ENCODE measurements at regions not wholly inside any gene's neighbourhood (a gene's known extent, or its start where the extent isn't known, plus 50 kb on each side); places are given as distances from the start of the nearest gene placed in this dataset.

DNA sequence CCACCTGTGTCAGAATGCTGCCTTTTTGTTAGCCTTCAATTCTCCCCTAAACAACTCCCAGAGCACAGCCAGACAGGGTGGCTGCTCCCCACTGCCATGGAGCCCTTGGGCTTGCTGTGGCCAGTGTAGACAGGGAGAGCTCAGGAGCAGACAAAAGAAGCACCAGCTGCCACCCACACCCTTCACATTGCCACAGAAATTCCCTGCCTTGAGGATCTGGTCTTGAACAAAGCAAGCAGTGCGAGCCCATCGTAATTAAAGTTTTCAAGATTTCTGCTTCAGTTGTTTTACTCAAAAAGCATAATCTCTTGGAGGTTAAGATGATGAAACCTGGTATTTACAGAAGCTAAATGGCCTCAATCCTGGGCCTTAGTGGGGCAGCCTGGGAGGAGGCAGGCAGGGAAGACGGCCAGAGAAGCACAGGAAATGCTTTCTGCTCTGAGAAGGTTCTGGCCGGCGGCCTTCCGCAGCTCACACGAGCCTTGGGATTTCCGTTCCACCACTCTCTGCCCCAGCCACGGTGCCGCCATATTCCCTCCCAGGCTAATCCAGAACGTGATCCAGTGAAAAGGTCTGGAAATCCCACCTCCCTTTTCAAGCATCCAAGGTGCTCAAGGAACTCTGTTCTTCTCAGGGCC, 535.2 kb downstream of the BCL11B start:
- DNase-seq (ENCODE audit: low spot score in 2 of 2), result peak in 1 of 2 donors; percentile 7
- Histone ChIP-seq H3K27ac (no peak overlapping the region), H3K9me3 (no peaks in the 10 kb centered on the region), H3K4me1 (no peaks in the 10 kb centered on the region), H3K27me3 (no peaks in the 10 kb centered on the region), H3K4me3 (no peak overlapping the region), H3K36me3 (no peaks in the 10 kb centered on the region)
- TF ChIP-seq, protein P1, sequence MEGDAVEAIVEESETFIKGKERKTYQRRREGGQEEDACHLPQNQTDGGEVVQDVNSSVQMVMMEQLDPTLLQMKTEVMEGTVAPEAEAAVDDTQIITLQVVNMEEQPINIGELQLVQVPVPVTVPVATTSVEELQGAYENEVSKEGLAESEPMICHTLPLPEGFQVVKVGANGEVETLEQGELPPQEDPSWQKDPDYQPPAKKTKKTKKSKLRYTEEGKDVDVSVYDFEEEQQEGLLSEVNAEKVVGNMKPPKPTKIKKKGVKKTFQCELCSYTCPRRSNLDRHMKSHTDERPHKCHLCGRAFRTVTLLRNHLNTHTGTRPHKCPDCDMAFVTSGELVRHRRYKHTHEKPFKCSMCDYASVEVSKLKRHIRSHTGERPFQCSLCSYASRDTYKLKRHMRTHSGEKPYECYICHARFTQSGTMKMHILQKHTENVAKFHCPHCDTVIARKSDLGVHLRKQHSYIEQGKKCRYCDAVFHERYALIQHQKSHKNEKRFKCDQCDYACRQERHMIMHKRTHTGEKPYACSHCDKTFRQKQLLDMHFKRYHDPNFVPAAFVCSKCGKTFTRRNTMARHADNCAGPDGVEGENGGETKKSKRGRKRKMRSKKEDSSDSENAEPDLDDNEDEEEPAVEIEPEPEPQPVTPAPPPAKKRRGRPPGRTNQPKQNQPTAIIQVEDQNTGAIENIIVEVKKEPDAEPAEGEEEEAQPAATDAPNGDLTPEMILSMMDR (IDR thresholded peaks at IDR 0.05), result no peak
- no peak for TF ChIP-seq EP300 (IDR thresholded peaks at IDR 0.05)
- TF ChIP-seq POLR2A (IDR thresholded peaks at IDR 0.05), result no peak
- WGBS, 2 donors, result 71 to 76% methylated on average over 11 of the region's 11 CpGs

DNA sequence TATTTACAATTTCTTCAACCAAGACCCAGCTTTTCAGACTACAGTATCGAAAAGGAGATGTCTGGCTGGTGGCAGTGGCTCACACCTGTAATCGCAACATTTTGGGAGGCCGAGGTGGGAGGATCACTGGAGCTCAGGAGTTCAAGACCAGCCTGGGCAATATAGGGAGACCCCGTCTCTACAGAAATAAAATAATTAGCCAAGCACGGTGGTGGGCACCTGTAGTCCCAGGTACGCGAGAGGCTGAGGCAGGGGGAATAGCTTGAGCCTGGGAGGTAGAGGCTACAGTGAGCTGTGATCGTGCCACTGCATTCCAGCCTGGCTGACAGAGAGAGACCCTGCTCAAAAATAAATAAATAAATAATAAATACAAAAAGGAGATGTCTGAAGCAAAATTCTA, 530.5 kb downstream of the BCL11B start:
- WGBS, 2 donors, result 91 to 96% methylated on average over 8 of the region's 8 CpGs
- H3K9me3 ChIP-seq, result no peaks in the 10 kb centered on the region
- DNase-seq (ENCODE audit: low spot score in 2 of 2), result no peak
- no peak for TF ChIP-seq EP300 (IDR thresholded peaks at IDR 0.05)
- TF ChIP-seq, protein P1 (IDR thresholded peaks at IDR 0.05), result no peak
- no peak for TF ChIP-seq POLR2A (IDR thresholded peaks at IDR 0.05)
- no peak overlapping the region for H3K27ac ChIP-seq
- H3K4me3 ChIP-seq, result no peak overlapping the region
- H3K4me1 ChIP-seq, result no peaks in the 10 kb centered on the region
- H3K36me3 ChIP-seq, result no peaks in the 10 kb centered on the region
- H3K27me3 ChIP-seq, result no peaks in the 10 kb centered on the region

DNA sequence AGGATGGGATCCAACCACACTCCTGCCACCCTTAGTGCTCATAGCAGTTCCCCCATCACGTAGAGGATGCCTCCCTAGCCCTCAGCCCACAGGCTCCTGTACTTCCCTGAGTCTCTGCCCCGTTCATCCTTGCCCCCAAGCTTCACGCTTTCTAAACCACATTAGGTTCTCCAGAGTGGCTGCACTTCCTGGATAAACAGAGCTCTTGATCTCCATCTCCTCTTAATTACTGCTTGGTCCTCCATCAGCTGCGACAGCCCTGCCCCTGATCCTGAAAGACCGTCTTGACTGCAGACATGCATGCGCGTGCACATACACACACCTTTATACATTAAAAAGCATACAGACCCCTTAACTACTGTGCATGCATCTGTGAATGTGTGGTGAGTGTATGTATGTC, 530.0 kb downstream of the BCL11B start:
- Histone ChIP-seq H3K27ac (no peak overlapping the region), H3K27me3 (no peaks in the 10 kb centered on the region), H3K36me3 (no peaks in the 10 kb centered on the region), H3K4me3 (no peak overlapping the region), H3K4me1 (no peaks in the 10 kb centered on the region), H3K9me3 (no peaks in the 10 kb centered on the region)
- DNase-seq (ENCODE audit: low spot score in 2 of 2), result no peak
- 82 to 83% methylated on average over 7 of the region's 7 CpGs for WGBS, 2 donors
- TF ChIP-seq, protein P1 (IDR thresholded peaks at IDR 0.05), result no peak
- TF ChIP-seq POLR2A (IDR thresholded peaks at IDR 0.05), result no peak
- TF ChIP-seq EP300 (IDR thresholded peaks at IDR 0.05), result no peak

DNA sequence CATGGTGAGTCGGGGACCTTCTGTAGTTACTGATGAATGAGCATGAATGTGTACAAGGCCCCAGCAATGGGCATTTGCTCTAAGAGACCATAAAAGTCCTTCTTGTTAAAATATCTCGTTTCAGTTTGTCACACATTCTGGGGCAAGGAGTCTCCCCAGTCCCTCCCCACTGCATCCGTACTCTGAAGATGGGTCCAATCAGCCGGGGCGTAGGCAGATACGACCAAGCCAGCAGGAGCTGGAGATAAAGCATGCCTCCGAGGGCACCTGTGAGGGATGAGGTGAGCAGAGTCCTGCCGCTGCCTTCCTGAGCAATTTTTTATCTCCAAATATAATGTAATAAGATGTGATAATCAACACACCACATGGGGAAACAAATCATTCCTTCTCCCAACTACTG, 528.5 kb downstream of the BCL11B start:
- DNase-seq (ENCODE audit: low spot score in 2 of 2), result no peak
- 88 to 89% methylated on average over 8 of the region's 8 CpGs for WGBS, 2 donors
- H3K4me1 ChIP-seq, result no peaks in the 10 kb centered on the region
- no peak overlapping the region for H3K4me3 ChIP-seq
- no peak overlapping the region for H3K27ac ChIP-seq
- no peak for TF ChIP-seq EP300 (IDR thresholded peaks at IDR 0.05)
- H3K9me3 ChIP-seq, result no peaks in the 10 kb centered on the region
- no peaks in the 10 kb centered on the region for H3K27me3 ChIP-seq
- no peaks in the 10 kb centered on the region for H3K36me3 ChIP-seq

DNA sequence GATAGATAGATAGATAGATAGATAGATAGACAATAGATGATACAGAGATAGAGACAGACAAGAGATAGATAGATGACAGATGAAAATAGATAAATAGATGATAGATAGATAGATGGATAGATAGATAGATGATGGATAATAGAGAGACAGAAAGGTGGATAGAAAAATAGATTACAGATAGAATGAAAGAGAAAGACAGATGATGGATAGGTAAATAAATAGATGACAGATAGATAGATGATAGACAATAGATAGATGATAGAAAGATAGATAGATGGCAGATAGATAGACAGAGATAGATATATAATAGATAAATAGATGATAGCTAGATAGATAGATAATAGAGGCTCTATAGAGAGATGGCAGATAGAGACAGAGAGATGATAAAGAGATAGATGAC, 523.0 kb downstream of the BCL11B start:
- Histone ChIP-seq H3K9me3 (no peaks in the 10 kb centered on the region), H3K36me3 (no peaks in the 10 kb centered on the region), H3K27ac (no peak overlapping the region), H3K27me3 (no peaks in the 10 kb centered on the region), H3K4me3 (no peak overlapping the region), H3K4me1 (no peaks in the 10 kb centered on the region)
- DNase-seq (ENCODE audit: low spot score in 2 of 2), result no peak
- TF ChIP-seq EP300 (IDR thresholded peaks at IDR 0.05) (no peak), POLR2A (IDR thresholded peaks at IDR 0.05) (no peak)
- TF ChIP-seq, protein P1 (IDR thresholded peaks at IDR 0.05), result no peak

DNA sequence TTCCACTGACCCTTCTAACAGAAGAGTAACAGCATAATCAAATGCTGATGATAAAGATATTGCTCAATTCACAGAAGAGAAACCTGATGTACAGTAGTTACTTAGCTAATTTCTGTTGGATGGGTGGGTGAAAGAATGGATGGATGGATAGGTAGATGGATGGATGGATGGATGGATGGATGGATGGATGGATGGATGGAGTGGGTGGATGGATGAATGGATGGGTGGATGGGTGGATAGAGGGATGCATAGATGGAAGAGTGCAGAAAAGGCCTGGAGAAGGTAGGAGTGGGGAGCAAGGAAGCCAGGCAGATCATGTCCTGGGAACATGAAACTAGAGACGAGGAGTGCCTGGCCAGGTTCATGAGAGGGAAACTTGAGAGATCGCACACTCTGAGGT, 520.9 kb downstream of the BCL11B start:
- WGBS, 2 donors, result 91 to 98% methylated on average over 2 of the region's 2 CpGs
- no peaks in the 10 kb centered on the region for H3K36me3 ChIP-seq
- no peak overlapping the region for H3K27ac ChIP-seq
- no peak overlapping the region for H3K4me3 ChIP-seq
- no peak for DNase-seq (ENCODE audit: low spot score in 2 of 2)
- peaks cover 0 to 11% (median 0%) of the 10 kb centered on the region in 4 donors for H3K9me3 ChIP-seq
- no peaks in the 10 kb centered on the region for H3K4me1 ChIP-seq
- TF ChIP-seq, protein P1 (IDR thresholded peaks at IDR 0.05), result no peak
- TF ChIP-seq POLR2A (IDR thresholded peaks at IDR 0.05) (no peak), EP300 (IDR thresholded peaks at IDR 0.05) (no peak)
- H3K27me3 ChIP-seq, result no peaks in the 10 kb centered on the region
